A673 (cell line): ENCODE measurements at regions not wholly inside any gene's neighbourhood (a gene's known extent, or its start where the extent isn't known, plus 50 kb on each side); places are given as distances from the start of the nearest gene placed in this dataset.

Experiments
- BruUV-seq: library from RNA; stranded (reverse); fragments of 400-500 nt; replicated peaks from 2 replicates; lab custom pipeline; 2021; lab: Mats Ljungman, UMichigan
- CTCF ChIA-PET: fragments of 300-600 bp; sonication (Branson Sonifier 250); formaldehyde crosslinking; loops from one replicate; lab custom pipeline; 2022; ENCODE audit warnings: antibody characterized with exemption; lab: Charles Lee
- POLR2A ChIA-PET: fragments of 300-600 bp; sonication (Branson Sonifier 250); formaldehyde crosslinking; loops from one replicate; lab custom pipeline; 2022; ENCODE audit warnings: antibody characterized with exemption; ENCODE audit not compliant: low non-redundant PET; lab: Charles Lee
- DNase-seq: peaks from one replicate; pipeline ENCODE4 v3.0.0-alpha.2; 2015; ENCODE audit warnings: low spot score
- H3K27ac ChIP-seq: fragments of 200-600 bp; sonication (generic); 2 replicates; pipeline ENCODE4 v1.5.1; 2016; ENCODE audit warnings: mixed run types, low read depth, mild to moderate bottlenecking, mixed read lengths, antibody characterized with exemption, low read length; ENCODE audit not compliant: poor library complexity, severe bottlenecking
- H3K27me3 ChIP-seq: fragments of 200-600 bp; sonication (generic); replicated peaks from 2 replicates; pipeline ENCODE4 v1.6.1; 2017; ENCODE audit warnings: mixed run types, low read depth, mild to moderate bottlenecking, mixed read lengths, antibody characterized with exemption, low read length; ENCODE audit not compliant: insufficient read depth, poor library complexity
- H3K36me3 ChIP-seq: fragments of 200-600 bp; sonication (generic); 2 replicates; pipeline ENCODE4 v1.6.1; 2016; ENCODE audit warnings: mixed run types, mild to moderate bottlenecking, mixed read lengths, antibody characterized with exemption, low read length; ENCODE audit not compliant: insufficient read depth, poor library complexity, severe bottlenecking
- H3K4me1 ChIP-seq: fragments of 200-600 bp; sonication (generic); 2 replicates; pipeline ENCODE4 v1.6.1; 2017; ENCODE audit warnings: mixed run types, mild to moderate bottlenecking, mixed read lengths, antibody characterized with exemption, low read length; ENCODE audit not compliant: insufficient read depth, poor library complexity, severe bottlenecking
- H3K4me3 ChIP-seq: fragments of 200-600 bp; sonication (generic); 2 replicates; pipeline ENCODE4 v1.5.1; 2016; ENCODE audit warnings: low read depth, mixed run types, mild to moderate bottlenecking, mixed read lengths, low read length; ENCODE audit not compliant: poor library complexity, severe bottlenecking
- H3K9me3 ChIP-seq: fragments of 200-600 bp; sonication (generic); 2 replicates; pipeline ENCODE4 v1.6.1; 2016; ENCODE audit warnings: mixed run types, low read depth, mild to moderate bottlenecking, mixed read lengths, antibody characterized with exemption, low read length; ENCODE audit not compliant: poor library complexity, severe bottlenecking
- EZH2 ChIP-seq: fragments of 200-600 bp; sonication (generic); IDR thresholded peaks from 2 replicates; pipeline ENCODE4 v1.6.1; 2017; ENCODE audit warnings: borderline replicate concordance, low read depth, mild to moderate bottlenecking, mixed read lengths, antibody characterized with exemption, low read length; ENCODE audit not compliant: poor library complexity, severe bottlenecking
- intact Hi-C: fragments of 100-400 bp; cut with micrococcal nuclease; formaldehyde crosslinking; loops from one replicate; pipeline ENCODE4 v1.10.0; 2022; ENCODE audit not compliant: unreplicated experiment
- TF ChIP-seq, protein P1 (sequence below): fragments of 300-800, 200-600 bp; sonication (generic); conservative IDR thresholded peaks from 2 replicates; pipeline ENCODE4 v1.5.1; 2017; ENCODE audit warnings: low read depth, mild to moderate bottlenecking, antibody characterized with exemption, low read length, moderate library complexity, mixed read lengths

DNA sequence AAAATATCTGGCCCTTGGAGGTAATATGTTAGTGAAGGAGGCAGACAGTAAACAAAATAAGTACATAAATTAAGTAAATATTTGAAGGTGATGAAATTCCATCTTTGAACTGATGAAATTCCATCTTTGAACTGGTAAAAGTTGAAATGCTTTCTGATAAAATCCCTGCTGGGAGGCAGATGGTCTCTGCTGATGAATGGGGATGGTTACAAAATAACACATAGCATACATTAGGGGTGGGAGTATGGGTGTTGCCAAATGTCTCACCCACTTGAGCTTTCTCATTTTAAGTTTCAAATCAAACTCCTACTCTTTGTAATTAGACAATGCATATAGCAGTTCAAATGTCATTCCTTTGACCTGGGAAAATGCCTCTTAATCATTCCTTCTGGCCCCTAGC, 77.5 kb upstream of the SORCS3 start:
- TF ChIP-seq, protein P1, sequence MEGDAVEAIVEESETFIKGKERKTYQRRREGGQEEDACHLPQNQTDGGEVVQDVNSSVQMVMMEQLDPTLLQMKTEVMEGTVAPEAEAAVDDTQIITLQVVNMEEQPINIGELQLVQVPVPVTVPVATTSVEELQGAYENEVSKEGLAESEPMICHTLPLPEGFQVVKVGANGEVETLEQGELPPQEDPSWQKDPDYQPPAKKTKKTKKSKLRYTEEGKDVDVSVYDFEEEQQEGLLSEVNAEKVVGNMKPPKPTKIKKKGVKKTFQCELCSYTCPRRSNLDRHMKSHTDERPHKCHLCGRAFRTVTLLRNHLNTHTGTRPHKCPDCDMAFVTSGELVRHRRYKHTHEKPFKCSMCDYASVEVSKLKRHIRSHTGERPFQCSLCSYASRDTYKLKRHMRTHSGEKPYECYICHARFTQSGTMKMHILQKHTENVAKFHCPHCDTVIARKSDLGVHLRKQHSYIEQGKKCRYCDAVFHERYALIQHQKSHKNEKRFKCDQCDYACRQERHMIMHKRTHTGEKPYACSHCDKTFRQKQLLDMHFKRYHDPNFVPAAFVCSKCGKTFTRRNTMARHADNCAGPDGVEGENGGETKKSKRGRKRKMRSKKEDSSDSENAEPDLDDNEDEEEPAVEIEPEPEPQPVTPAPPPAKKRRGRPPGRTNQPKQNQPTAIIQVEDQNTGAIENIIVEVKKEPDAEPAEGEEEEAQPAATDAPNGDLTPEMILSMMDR, result no peak
- TF ChIP-seq EZH2, result no peak
- peaks cover 51% of the 10 kb centered on the region for H3K27me3 ChIP-seq
- CTCF ChIA-PET, result no interaction called here
- POLR2A ChIA-PET, result no interaction called here
- intact Hi-C loops, result no loop called here
- BruUV-seq, result no TSS peak
- DNase-seq, result no peak
- H3K4me3 ChIP-seq, result no peak overlapping the region
- no peaks in the 10 kb centered on the region for H3K4me1 ChIP-seq
- no peaks in the 10 kb centered on the region for H3K9me3 ChIP-seq
- no peaks in the 10 kb centered on the region for H3K36me3 ChIP-seq
- no peak overlapping the region for H3K27ac ChIP-seq

DNA sequence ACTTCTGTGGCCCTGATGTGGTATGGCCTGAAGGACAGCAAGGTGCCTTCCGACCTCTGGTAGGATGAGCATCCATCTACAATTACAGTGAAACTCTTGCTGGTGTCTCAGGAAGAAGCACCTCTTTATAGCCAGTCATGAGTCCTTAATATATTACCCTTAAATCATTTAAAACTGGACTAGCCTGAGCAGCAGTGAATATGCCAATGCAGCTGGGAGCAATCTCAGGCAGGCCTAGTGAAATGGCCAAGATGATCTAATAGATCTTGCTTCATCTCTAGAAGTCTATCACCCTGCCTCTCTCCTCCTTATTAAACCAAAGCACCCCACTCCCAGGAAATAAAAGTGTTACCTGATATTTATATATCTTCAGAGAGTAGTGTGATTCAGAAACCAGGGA, 66.7 kb upstream of the SORCS3 start:
- Histone ChIP-seq H3K27ac (no peak overlapping the region), H3K27me3 (peaks cover 29% of the 10 kb centered on the region), H3K9me3 (peaks cover 15% of the 10 kb centered on the region), H3K4me3 (no peak overlapping the region), H3K36me3 (no peaks in the 10 kb centered on the region), H3K4me1 (no peaks in the 10 kb centered on the region)
- BruUV-seq, result no TSS peak
- ChIA-PET POLR2A (no interaction called here), CTCF (no interaction called here)
- TF ChIP-seq, protein P1, result no peak
- TF ChIP-seq EZH2, result no peak
- intact Hi-C loops, result no loop called here
- DNase-seq, result no peak

DNA sequence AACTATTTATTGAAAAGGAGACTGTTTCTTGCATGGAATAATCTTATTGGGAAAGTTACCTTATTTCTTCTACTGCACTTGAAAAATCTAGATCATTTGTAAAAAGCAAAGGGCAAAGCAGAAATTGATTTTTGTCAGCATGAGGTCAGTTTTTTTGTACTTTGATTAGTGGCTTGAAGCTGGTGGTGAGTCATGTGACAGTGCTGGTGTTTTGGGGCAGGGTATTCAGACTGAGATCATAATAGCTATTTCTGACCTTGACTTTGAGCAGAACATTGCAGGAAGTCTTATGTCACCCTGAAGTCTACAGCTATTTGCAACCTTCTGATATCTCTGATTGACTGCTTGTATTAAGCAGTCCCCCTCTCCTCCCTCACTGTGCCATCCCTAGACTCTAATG, 66.3 kb upstream of the SORCS3 start:
- no peak for DNase-seq
- ChIA-PET CTCF (no interaction called here), POLR2A (no interaction called here)
- intact Hi-C loops, result no loop called here
- TF ChIP-seq EZH2, result no peak
- TF ChIP-seq, protein P1, result no peak
- Histone ChIP-seq H3K27ac (no peak overlapping the region), H3K4me1 (no peaks in the 10 kb centered on the region), H3K9me3 (peaks cover 11% of the 10 kb centered on the region), H3K4me3 (no peak overlapping the region), H3K27me3 (peaks cover 28% of the 10 kb centered on the region), H3K36me3 (no peaks in the 10 kb centered on the region)
- BruUV-seq, result no TSS peak
